GM18907 (cell line): ENCODE measurements at regions not wholly inside any gene's neighbourhood (a gene's known extent, or its start where the extent isn't known, plus 50 kb on each side); places are given as distances from the start of the nearest gene placed in this dataset.
"Not testable (repeated sequence)": the region's sequence is repeated elsewhere in the genome, so short reads cannot be mapped to it uniquely, and the experiment has no call there.

Source experiments
- ATAC-seq: cut with Tn5 transposase; IDR thresholded peaks from one replicate; pipeline ENCODE4 v1.9.1; 2021; ENCODE audit warnings: mild to moderate bottlenecking, moderate library complexity; ENCODE audit not compliant: unreplicated experiment

- ATAC-seq = not testable (repeated sequence)
These were observed 336.8 kb downstream of the CWH43 start for GRCh38 chr4:49322610-49323572.

GRCh38 chr4:49323573-49323940 lies 337.5 kb downstream of the CWH43 start:
- ATAC-seq = not testable (repeated sequence)
